Stimulated activated CD4-positive, alpha-beta T cell treated with anti-CD3 and anti-CD28 coated beads, Interleukin-4, amount 100 ng/mL, for 48 hours (primary cell): ENCODE measurements at regions not wholly inside any gene's neighbourhood (a gene's known extent, or its start where the extent isn't known, plus 50 kb on each side); places are given as distances from the start of the nearest gene placed in this dataset.

Experiments used
- DNase-seq, 2 donors: peaks; one replicate each; pipeline ENCODE4 v3.0.0-alpha.2; 2020; ENCODE audit warnings: low read depth in 2 of 2

DNA sequence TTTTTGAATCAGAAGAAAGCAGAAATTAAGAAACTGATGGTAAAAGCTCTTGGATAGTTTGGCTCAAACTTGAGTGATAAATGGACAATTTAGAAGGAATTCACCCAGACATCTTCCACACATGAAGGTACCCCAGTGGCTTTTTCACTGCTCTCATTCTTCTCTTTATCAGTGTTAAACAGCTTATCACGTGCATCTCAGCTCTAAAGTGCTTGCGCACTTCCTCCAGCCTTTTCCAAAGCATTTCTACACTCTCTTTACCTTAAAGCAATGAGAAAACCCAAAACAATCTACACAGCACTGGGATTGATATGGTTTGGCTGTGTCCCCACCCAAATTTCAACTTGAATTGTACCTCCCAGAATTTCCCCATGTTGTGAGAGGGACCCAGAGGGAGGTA lies 509.1 kb upstream of the FAT1 start:
- no peak for DNase-seq

DNA sequence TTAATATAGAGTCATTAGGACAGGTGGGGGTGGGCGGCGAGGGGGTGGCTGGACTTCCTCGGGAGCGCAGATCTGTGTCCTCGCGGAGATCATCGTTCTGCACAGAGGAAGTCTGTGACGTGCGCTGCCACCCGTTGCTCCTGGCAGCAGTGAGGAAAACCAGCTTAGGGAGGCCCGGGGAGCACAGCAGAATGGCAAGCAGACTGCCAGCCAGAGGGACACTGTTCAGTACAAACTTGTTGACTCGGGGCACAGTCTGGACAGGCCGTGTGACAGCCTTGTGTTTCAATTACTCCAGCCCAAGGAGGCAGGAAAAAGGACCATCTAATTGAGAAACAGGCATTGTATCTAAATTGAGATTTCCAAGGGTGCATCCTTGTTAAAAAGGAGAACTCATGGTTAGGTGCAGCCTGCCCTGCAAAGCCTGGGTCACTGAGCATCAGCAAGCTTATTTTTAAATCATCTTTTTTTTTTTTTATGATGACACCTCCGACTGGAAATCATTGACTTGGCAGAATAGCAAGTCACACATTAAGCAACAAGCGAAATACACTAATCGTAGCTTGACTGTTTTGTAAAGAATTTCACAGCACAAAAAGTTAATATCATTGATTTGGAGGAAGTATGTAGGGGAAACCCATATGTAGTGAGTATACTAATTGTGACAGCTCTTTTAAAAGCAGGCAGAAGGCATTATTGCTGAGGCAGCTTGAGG lies 512.0 kb upstream of the FAT1 start:
- DNase-seq: no peak

DNA sequence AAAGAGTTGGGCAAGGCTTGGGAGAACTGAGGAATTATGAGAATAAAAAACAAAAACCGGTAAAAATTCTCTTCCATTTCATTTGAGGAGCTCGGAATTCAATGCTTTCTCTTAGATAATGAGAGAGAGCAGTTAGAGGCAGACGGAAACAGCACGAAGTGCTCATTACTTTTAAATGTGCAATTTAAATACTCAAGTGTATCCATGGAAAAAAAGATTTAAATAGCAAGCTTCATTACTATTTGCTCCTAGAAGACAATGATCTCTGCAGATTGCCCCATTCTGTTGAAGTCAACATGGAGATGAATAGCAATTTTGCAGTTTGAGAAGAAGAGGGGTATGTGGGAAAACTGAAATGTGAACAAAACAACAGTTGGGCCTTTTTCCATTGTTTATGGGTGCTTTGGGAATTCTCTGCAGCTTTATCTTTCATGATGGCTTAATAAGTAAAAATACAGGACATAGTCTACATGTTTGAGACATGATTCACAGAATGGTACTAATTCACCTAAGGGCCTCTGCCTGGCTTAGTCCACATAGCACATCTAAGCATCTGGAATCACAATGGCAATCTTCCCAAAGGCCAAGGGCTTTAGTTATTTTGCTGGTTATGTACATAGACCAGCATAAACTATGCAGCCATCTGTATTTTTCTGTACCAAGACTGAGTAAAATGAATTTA lies 512.7 kb upstream of the FAT1 start:
- no peak for DNase-seq

GRCh38 chr4:187238646-187239045 lies 515.0 kb upstream of the FAT1 start:
- DNase-seq: no peak

DNA sequence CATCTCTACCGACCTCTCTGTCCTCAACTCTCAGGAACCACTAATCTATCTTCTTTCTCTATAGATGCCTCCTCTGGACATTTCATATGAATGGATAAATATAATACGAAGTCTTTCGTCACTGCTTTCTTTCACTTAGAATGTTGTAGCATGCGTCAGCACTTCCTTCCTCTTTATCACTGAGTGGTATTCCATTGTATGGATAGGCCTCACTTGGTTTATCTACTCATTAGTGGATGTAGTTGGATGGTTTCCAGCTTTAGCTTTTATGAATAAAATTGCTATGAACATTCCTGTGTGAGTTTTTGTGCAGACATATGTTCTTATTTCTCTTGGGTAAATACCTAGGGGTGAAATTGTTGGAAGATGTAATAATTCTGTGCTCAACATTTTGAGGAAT lies 528.2 kb upstream of the FAT1 start:
- DNase-seq: no peak

DNA sequence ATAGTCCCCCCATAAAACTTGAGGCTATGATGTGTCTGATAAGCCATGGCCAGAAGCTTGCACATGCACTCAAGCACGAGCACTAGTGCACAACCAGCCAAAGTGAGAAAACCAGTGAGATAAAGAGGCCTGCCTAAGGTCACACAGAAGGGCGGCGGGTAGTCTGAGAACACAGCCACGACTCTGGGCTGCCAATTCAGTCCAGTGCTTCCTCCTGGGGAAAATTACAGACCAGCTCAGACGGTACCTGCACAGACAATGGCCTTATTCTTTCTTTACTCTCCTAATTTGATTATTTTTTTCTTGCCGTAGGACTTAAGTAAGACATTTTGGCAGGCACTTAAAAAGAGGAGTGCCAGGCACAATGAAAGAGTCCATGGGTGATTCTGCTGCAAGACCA lies 533.2 kb upstream of the FAT1 start:
- DNase-seq: no peak

- DNase-seq: no peak
Measured at GRCh38 chr4:187258651-187259401, 535.2 kb upstream of the FAT1 start.

- DNase-seq: no peak
Measured at GRCh38 chr4:187268940-187269339, 545.3 kb upstream of the FAT1 start.

DNA sequence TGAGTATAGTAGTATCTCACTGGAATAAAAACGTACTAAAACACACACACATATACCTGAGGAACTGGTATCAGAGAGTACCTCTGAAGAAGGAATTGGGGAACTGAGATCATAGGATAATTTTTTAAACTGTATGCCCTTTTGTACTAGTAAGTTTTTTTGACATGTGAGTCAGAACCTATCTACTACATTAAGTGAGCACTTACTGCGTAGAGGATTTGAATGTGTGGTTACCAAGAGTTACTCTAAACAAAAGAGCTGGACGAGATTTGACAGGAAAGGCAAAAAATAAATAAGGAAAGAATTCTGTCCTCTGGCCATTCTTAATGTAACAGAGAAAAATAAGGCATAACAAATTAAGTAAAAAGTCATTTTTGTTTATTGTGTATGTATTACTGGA lies 546.5 kb upstream of the FAT1 start:
- DNase-seq: no peak

- no peak for DNase-seq
Measured at GRCh38 chr4:187271848-187272247, 548.2 kb upstream of the FAT1 start.

- DNase-seq: no peak
Measured at GRCh38 chr4:187274153-187274552, 550.5 kb upstream of the FAT1 start.

DNA sequence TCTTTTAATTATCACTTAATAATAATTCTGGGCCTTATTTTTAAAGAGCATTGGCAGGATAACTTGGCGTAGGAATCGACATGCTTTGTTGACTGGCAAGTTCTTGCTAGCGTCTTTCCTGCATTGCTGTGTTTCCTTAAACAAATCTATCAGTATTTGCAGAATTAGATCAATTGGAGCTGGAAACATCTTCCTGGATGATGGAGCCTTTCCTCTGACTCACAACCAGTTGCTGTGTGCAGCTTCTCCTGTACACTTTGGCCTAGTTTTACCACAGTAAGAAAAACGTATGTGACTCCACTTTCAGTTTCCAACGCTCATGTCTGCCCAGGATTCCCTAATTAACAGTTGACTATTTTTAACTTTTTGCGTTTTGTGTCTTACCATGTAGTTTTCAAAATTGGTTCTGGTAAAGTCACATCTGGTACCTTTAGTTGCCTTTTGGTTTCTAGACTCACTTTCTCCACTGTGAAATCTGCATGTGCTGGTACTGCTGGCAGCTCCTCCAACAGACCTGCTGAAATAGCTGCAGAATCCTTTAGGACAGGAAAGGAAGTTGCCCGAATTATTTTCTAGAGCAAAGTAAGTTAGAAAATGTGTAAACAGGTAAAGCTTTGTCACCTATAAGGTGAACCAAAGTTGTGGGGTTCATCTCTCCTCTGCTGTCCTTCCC lies 553.2 kb upstream of the FAT1 start:
- no peak for DNase-seq

DNA sequence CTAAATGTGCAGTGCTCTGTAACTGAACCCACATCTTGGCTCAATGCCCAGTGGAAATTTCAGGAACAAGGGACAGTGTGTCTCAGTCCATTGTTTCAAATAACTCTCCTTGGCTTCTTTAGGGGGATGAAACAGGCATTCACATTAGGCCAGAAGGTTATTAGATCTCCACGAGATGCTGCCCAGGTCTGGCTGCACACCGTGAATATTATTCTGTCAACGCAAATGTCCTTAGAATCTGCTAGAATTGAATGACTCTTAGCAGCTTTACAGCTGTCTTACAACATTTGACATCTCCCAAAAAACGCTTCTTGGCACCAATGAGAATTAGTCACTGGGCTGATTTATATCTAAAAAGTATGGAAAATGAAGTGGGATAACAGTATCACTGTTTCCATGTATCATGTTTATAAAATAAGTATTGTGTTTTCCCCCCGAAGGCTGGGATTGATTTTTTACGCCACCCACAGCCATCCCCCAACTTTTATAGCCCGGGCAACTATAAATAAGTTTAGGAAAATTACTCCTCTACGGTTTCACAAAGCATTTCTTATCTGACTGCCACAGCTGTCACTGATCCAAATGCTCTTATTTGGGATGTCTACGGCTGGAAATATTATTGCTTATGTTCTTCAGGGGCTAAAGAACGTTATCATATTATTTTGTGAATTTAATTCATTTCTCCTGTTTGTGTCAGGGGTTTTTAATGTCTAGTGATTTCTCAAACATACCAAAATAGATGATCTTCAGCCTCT lies 559.7 kb upstream of the FAT1 start:
- DNase-seq: no peak

GRCh38 chr4:187286525-187286924 lies 562.9 kb upstream of the FAT1 start:
- DNase-seq: no peak

DNA sequence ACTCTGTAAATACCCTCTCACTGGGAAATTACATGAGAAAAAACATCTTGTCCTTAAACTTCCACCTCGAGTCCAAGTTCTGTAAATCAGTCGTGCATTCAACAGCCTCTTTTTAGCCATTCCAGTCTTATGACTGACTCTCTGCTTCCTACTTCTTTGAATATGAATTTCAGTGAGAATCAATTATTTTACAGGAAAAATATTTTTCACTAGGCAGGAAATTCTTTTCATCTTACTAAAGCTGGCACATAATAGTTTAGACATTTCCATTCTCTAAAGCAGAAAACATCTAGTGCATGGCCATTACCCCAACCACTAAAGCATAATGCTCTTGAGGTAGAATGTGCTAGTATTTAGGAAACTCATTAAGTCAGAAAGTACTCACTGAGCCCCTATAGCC lies 565.7 kb upstream of the FAT1 start:
- DNase-seq: no peak

GRCh38 chr4:187294861-187295260 lies 571.2 kb upstream of the FAT1 start:
- no peak for DNase-seq

DNA sequence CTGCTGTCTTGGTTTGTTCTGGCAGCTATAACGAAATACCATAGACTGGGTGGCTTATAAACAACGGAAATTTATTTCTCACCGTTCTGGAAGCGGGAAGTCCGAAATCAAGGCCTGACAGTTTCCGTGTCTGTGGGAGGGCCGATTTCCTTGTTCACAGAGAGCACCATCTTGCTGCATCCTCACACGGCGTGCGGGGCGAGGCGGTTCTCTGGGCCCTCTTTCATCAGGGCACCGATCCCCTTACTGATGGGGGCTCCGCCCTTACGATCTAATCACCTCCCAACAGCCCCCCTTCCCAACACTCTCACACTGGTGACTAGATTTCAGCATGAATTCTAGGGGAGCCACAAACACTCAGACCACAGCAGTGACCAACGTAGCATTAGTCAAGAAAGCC lies 578.3 kb upstream of the FAT1 start:
- no peak for DNase-seq

DNA sequence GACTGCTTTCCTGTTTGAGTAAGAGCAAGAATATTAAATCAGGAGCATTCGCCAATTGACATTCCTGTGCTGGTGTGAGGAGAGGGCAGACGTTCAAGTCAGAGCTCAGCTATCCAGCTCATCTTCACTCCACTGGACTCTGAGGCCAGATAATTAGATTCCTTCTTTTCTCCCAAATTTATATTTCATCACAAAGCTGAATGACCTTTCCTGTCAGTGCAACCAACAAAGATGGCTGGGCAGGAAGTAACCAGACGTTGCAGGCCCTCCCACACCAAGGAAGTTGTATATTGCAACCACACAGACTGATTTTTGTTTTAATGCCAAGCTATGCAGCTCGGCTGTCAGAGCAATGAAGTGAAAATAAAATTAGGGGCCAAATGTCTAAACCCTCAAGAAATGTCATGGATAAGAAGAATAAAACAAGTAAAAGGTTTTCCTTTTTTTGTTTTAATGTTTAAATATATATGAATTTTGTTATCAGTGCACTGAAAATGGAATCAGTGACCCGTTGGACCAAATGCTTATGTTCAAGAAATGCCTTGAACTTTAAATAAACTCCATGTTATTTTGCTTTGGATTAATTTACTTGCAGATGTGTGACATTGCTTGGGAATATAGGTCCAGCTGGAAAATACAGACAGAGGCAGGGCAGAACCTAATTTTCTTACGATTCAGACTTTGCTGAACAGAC lies 578.9 kb upstream of the FAT1 start:
- no peak for DNase-seq

- DNase-seq: no peak
Measured at GRCh38 chr4:187304133-187304532, 580.5 kb upstream of the FAT1 start.

GRCh38 chr4:187307131-187307530 lies 583.5 kb upstream of the FAT1 start:
- DNase-seq: no peak

GRCh38 chr4:187309456-187309855 lies 585.8 kb upstream of the FAT1 start:
- no peak for DNase-seq
